Trophoblast cell (in vitro differentiated cells and primary cell): ENCODE measurements at regions not wholly inside any gene's neighbourhood (a gene's known extent, or its start where the extent isn't known, plus 50 kb on each side); places are given as distances from the start of the nearest gene placed in this dataset.

Source experiments
- DNase-seq, 2 donors: peaks; one replicate each; pipeline ENCODE4 v3.0.0-alpha.2; 2016
- H2AFZ ChIP-seq: 2 replicates; pipeline ENCODE4 v1.6.1; 2013; ENCODE audit warnings: low read length, moderate library complexity, mild to moderate bottlenecking; ENCODE audit not compliant: insufficient read depth, poor library complexity
- H2AK5ac ChIP-seq: 2 replicates; pipeline ENCODE4 v1.6.1; 2013; ENCODE audit warnings: mild to moderate bottlenecking, low read length
- H2BK120ac ChIP-seq: 2 replicates; pipeline ENCODE4 v1.6.1; 2013; ENCODE audit warnings: low read length, mild to moderate bottlenecking, moderate library complexity; ENCODE audit not compliant: insufficient read depth, poor library complexity
- H2BK12ac ChIP-seq: 2 replicates; pipeline ENCODE4 v1.6.1; 2013; ENCODE audit warnings: mild to moderate bottlenecking, low read length, moderate library complexity
- H2BK5ac ChIP-seq: 2 replicates; pipeline ENCODE4 v1.6.1; 2013; ENCODE audit warnings: low read length, low read depth, moderate library complexity, mild to moderate bottlenecking; ENCODE audit not compliant: poor library complexity
- H3K14ac ChIP-seq: 2 replicates; pipeline ENCODE4 v1.6.1; 2013; ENCODE audit warnings: mild to moderate bottlenecking, low read length
- H3K18ac ChIP-seq: 2 replicates; pipeline ENCODE4 v1.6.1; 2013; ENCODE audit warnings: mild to moderate bottlenecking, low read length
- H3K23ac ChIP-seq: 2 replicates; pipeline ENCODE4 v1.6.1; 2013; ENCODE audit warnings: low read length
- H3K27ac ChIP-seq: 2 replicates; pipeline ENCODE4 v1.5.1; 2013; ENCODE audit warnings: low read depth, mild to moderate bottlenecking, inconsistent platforms, low read length, moderate library complexity
- H3K27me3 ChIP-seq: 2 replicates; pipeline ENCODE4 v1.6.1; 2013; ENCODE audit warnings: inconsistent platforms, mild to moderate bottlenecking, low read length, moderate library complexity; ENCODE audit not compliant: insufficient read depth
- H3K36me3 ChIP-seq, 2 experiments: 1 replicate in 1 of 2; 2 replicates in 1 of 2; pipeline ENCODE4 v1.6.1; 2013; ENCODE audit warnings: low read length in 2 of 2, mild to moderate bottlenecking in 2 of 2, moderate library complexity in 1 of 2; ENCODE audit not compliant: insufficient read depth in 2 of 2, control insufficient read depth in 1 of 2
- H3K4ac ChIP-seq: 2 replicates; pipeline ENCODE4 v1.6.1; 2013; ENCODE audit warnings: low read depth, mild to moderate bottlenecking, low read length, moderate library complexity
- H3K4me1 ChIP-seq, 2 experiments: 1 replicate in 1 of 2; 2 replicates in 1 of 2; pipeline ENCODE4 v1.6.1; 2013; ENCODE audit warnings: low read length in 2 of 2, mild to moderate bottlenecking in 2 of 2, moderate library complexity in 1 of 2; ENCODE audit not compliant: insufficient read depth in 2 of 2, control insufficient read depth in 1 of 2
- H3K4me2 ChIP-seq: 2 replicates; pipeline ENCODE4 v1.6.1; 2013; ENCODE audit warnings: inconsistent platforms, mild to moderate bottlenecking, low read length, moderate library complexity
- H3K4me3 ChIP-seq: 2 replicates; pipeline ENCODE4 v1.5.1; 2013; ENCODE audit warnings: mild to moderate bottlenecking, low read depth, low read length, inconsistent platforms
- H3K79me1 ChIP-seq: one replicate; pipeline ENCODE4 v1.6.1; 2013; ENCODE audit warnings: low read length
- H3K79me2 ChIP-seq: 2 replicates; pipeline ENCODE4 v1.6.1; 2013; ENCODE audit warnings: low read length, mild to moderate bottlenecking; ENCODE audit not compliant: control insufficient read depth, insufficient read depth, poor library complexity
- H3K9ac ChIP-seq: 2 replicates; pipeline ENCODE4 v1.6.1; 2013; ENCODE audit warnings: mild to moderate bottlenecking, low read length
- H3K9me3 ChIP-seq: 2 replicates; pipeline ENCODE4 v1.6.1; 2013; ENCODE audit warnings: low read depth, mild to moderate bottlenecking, control low read depth, inconsistent platforms, low read length; ENCODE audit not compliant: insufficient read depth
- H4K12ac ChIP-seq: 2 replicates; pipeline ENCODE4 v1.6.1; 2013; ENCODE audit warnings: low read depth, mild to moderate bottlenecking, low read length, moderate library complexity
- H4K8ac ChIP-seq: 2 replicates; pipeline ENCODE4 v1.6.1; 2013; ENCODE audit warnings: low read depth, mild to moderate bottlenecking, low read length, moderate library complexity
- H4K91ac ChIP-seq: one replicate; pipeline ENCODE4 v1.6.1; 2013; ENCODE audit warnings: low read depth, mild to moderate bottlenecking, low read length, moderate library complexity
- WGBS: extraction: QIAGEN DNeasy Blood & Tissue Kit; methylation state at CpG from one replicate; pipeline ENCODE4 v1.1.7; 2013; ENCODE audit warnings: missing lambda C conversion rate; ENCODE audit not compliant: insufficient read length, insufficient coverage; ENCODE audit errors: extremely low coverage; 5-methylcytosine and 5-hydroxymethylcytosine counted together

DNA sequence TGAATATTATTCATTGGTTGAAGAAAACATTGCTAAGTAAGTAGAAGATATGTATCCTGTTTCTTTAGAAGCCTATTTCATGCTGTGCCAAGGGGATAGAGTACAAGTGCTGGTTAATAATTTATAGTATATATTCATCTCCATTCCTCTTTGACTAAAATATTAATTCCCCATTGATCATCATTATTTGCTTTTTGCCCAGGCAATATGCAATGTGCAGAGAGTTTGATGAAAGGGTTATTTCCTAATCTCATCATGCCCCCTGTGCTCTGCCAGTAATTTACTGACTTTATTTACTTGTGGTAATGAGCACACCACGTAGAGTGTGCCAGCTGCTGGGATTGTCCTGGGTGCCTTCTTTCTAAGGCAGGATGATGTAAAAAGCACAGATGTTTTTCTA is 180.9 kb downstream of the REEP3 start:
- H2BK12ac ChIP-seq = no peak overlapping the region
- no peak overlapping the region for H3K4ac ChIP-seq
- H3K36me3 ChIP-seq = no peaks in the 10 kb centered on the region
- no peaks in the 10 kb centered on the region for H3K79me1 ChIP-seq
- H3K27ac ChIP-seq = no peak overlapping the region
- no peak overlapping the region for H3K23ac ChIP-seq
- no peak overlapping the region for H3K4me3 ChIP-seq
- H3K9me3 ChIP-seq = peaks cover 3% of the 10 kb centered on the region
- H3K4me1 ChIP-seq = no peaks in the 10 kb centered on the region
- H3K18ac ChIP-seq = no peak overlapping the region
- H3K79me2 ChIP-seq = no peaks in the 10 kb centered on the region
- no peaks in the 10 kb centered on the region for H3K27me3 ChIP-seq
- no peak overlapping the region for H4K91ac ChIP-seq
- H2BK5ac ChIP-seq = no peak overlapping the region
- H2AK5ac ChIP-seq = no peak overlapping the region
- H3K14ac ChIP-seq = no peak overlapping the region
- no peak for DNase-seq
- no CpG with 5 or more reads among the region's 1 CpG for WGBS
- no peak overlapping the region for H2AFZ ChIP-seq
- no peak overlapping the region for H2BK120ac ChIP-seq
- no peak overlapping the region for H3K9ac ChIP-seq
- no peak overlapping the region for H4K8ac ChIP-seq
- H3K4me2 ChIP-seq = no peak overlapping the region
- no peak overlapping the region for H4K12ac ChIP-seq

DNA sequence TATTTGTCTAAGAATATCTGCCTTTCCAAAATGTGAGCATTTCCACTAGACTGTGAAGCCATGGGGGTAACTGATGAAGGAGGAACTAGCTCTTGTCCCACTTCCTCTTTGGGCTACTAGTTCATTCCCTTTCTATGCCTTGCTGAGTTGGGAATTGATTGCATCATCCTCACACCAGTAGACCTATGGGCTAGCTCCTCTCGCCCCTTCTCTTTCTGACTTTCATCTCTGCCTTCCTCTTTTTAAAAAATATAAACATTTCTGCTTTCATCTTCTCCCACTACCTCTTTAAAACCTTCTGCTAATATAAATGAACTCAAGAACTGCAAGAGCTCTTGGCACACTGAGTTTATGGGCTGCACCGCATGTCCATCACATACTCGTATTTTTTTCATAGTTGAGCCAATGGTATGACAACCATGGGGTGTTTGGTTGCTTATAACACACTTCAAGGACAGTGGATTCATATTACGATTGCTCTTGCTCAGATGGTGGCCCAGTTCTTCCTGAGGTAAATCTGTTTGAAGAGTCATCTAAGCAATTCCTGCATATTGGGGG is 182.0 kb downstream of the REEP3 start:
- WGBS = no CpG with 5 or more reads among the region's 4 CpGs
- Histone ChIP-seq H3K36me3 (no peaks in the 10 kb centered on the region), H3K23ac (no peak overlapping the region)

DNA sequence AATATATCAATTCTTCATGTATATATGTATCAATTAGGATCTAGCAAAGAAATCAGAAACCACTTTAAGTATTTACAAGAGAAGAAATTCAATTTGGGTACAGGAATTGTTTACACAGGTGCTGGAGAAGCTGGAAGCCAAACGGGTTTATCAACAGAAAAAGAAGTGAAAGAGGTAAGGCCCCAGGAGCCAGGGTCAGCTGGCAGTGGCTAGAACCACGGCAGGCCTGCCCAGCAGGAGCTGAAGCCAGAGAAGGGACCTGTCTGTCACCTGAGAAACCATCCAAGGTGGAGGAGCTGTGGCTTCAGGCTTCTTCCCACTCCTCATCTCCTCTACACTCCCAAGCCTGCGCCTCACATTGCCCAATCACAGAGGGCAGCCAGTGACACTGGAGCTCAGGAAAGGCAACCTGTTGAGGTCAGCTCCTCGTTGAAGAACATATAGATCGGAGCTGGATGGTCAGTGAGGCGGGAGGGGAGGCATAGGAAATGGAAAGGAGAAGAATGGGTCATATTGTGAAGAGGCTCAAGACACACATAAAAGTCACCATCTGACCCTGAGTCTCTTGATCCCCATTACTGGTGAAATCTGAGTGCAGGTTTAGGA is 182.6 kb downstream of the REEP3 start:
- H3K18ac ChIP-seq = no peak overlapping the region
- no peak overlapping the region for H2AFZ ChIP-seq
- H3K4me2 ChIP-seq = no peak overlapping the region
- peaks cover 3% of the 10 kb centered on the region for H3K9me3 ChIP-seq
- H3K27ac ChIP-seq = no peak overlapping the region
- no peak overlapping the region for H3K23ac ChIP-seq
- H2BK12ac ChIP-seq = no peak overlapping the region
- no peaks in the 10 kb centered on the region for H3K27me3 ChIP-seq
- no CpG with 5 or more reads among the region's 6 CpGs for WGBS
- H3K36me3 ChIP-seq = no peaks in the 10 kb centered on the region
- H3K79me1 ChIP-seq = no peaks in the 10 kb centered on the region
- H2BK5ac ChIP-seq = no peak overlapping the region
- no peak overlapping the region for H2BK120ac ChIP-seq
- no peak overlapping the region for H2AK5ac ChIP-seq
- no peak overlapping the region for H4K12ac ChIP-seq
- H3K4me3 ChIP-seq = no peak overlapping the region
- no peak overlapping the region for H4K91ac ChIP-seq
- no peak overlapping the region for H4K8ac ChIP-seq
- H3K14ac ChIP-seq = no peak overlapping the region
- no peaks in the 10 kb centered on the region for H3K4me1 ChIP-seq
- no peak overlapping the region for H3K4ac ChIP-seq
- no peak for DNase-seq
- no peak overlapping the region for H3K9ac ChIP-seq
- H3K79me2 ChIP-seq = no peaks in the 10 kb centered on the region

More for the DNA sequence above, 182.0 kb downstream of the REEP3 start:
- H2BK120ac ChIP-seq = no peak overlapping the region
- no peak overlapping the region for H2BK5ac ChIP-seq
- no peaks in the 10 kb centered on the region for H3K4me1 ChIP-seq
- no peak overlapping the region for H3K9ac ChIP-seq
- H4K8ac ChIP-seq = no peak overlapping the region
- no peak overlapping the region for H3K18ac ChIP-seq
- H3K14ac ChIP-seq = no peak overlapping the region
- no peak overlapping the region for H3K4me3 ChIP-seq
- no peak overlapping the region for H4K12ac ChIP-seq
- no peaks in the 10 kb centered on the region for H3K27me3 ChIP-seq
- no peaks in the 10 kb centered on the region for H3K79me2 ChIP-seq
- H3K79me1 ChIP-seq = no peaks in the 10 kb centered on the region
- no peak overlapping the region for H2AFZ ChIP-seq
- H3K4me2 ChIP-seq = no peak overlapping the region
- H3K9me3 ChIP-seq = peaks cover 3% of the 10 kb centered on the region
- no peak overlapping the region for H2AK5ac ChIP-seq
- DNase-seq = peak in 1 of 2 donors; percentile 26
- no peak overlapping the region for H3K27ac ChIP-seq
- H2BK12ac ChIP-seq = no peak overlapping the region
- H3K4ac ChIP-seq = no peak overlapping the region
- H4K91ac ChIP-seq = no peak overlapping the region

DNA sequence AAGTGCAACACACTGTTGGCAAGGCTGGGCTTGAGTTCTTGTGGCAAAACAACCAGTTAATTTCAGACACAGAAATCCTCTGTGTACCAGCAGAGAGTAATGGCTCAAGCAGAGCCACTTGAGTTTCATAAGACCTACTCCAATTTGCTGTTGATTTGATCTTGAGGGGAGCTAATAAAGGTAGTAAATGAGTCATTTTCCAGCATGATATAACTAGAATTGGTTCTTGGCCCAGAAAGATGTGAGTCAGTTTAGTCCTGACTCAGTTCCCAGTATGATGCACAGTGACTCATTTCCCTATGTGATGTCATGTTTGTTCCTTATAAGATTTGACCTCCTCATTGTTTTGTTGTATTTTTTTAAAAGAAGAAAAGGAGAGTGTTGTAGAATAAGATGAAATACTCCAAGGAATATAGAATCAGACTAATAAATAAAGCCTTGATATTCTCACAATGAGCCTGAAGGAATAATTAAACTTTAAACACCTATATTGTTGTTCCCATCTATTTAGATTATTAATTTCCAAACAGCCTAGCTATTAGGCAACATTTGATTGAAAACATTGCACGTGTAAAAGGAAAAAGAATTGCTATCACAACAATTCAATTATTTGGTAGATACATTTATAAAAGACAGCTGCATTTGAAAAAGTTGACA is 186.2 kb downstream of the REEP3 start:
- H2BK12ac ChIP-seq = no peak overlapping the region
- H3K79me2 ChIP-seq = no peaks in the 10 kb centered on the region
- no peaks in the 10 kb centered on the region for H3K36me3 ChIP-seq
- no CpG with 5 or more reads among the region's 1 CpG for WGBS
- no peak overlapping the region for H3K4me2 ChIP-seq
- no peak overlapping the region for H4K8ac ChIP-seq
- H3K27ac ChIP-seq = no peak overlapping the region
- H3K9me3 ChIP-seq = peaks cover 3% of the 10 kb centered on the region
- H3K4me1 ChIP-seq = peaks cover 2 to 5% of the 10 kb centered on the region in 2 experiments
- peak; percentile 51 to 81 for DNase-seq
- H3K4me3 ChIP-seq = no peak overlapping the region
- no peak overlapping the region for H4K91ac ChIP-seq
- no peak overlapping the region for H3K14ac ChIP-seq
- no peak overlapping the region for H3K23ac ChIP-seq
- H2AK5ac ChIP-seq = no peak overlapping the region
- H4K12ac ChIP-seq = no peak overlapping the region
- no peak overlapping the region for H2BK120ac ChIP-seq
- H2AFZ ChIP-seq = no peak overlapping the region
- no peak overlapping the region for H3K4ac ChIP-seq
- no peaks in the 10 kb centered on the region for H3K27me3 ChIP-seq
- H2BK5ac ChIP-seq = no peak overlapping the region
- H3K18ac ChIP-seq = no peak overlapping the region
- no peak overlapping the region for H3K9ac ChIP-seq
- no peaks in the 10 kb centered on the region for H3K79me1 ChIP-seq
